ENCODE measurements at regions not wholly inside any gene's neighbourhood (a gene's known extent, or its start where the extent isn't known, plus 50 kb on each side); places are given as distances from the start of the nearest gene placed in this dataset.

DNA sequence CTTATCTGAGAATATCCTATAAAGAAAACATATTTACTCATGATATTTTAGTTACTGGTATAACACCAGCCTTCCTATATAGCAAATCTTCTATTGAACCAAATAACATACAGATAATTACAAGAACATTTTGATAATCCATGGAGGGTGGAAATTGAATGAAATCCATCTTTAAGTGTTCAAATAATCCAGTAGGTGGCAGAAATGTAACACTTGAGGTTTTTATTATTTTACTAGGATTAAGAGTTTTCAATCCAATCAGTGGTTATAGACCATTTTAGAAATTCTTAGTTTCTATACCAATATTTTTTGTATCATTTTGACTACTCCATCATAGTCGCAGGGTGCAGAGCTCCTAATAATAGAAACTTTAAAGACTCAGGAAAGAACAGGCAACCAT lies 101.9 kb upstream of the KCNH8 start:
- H3K4me1 ChIP-seq, result no peaks in the 10 kb centered on the region
- DNase-seq (ENCODE audit: low spot score in 2 of 2), result no peak
- TF ChIP-seq, protein P1, sequence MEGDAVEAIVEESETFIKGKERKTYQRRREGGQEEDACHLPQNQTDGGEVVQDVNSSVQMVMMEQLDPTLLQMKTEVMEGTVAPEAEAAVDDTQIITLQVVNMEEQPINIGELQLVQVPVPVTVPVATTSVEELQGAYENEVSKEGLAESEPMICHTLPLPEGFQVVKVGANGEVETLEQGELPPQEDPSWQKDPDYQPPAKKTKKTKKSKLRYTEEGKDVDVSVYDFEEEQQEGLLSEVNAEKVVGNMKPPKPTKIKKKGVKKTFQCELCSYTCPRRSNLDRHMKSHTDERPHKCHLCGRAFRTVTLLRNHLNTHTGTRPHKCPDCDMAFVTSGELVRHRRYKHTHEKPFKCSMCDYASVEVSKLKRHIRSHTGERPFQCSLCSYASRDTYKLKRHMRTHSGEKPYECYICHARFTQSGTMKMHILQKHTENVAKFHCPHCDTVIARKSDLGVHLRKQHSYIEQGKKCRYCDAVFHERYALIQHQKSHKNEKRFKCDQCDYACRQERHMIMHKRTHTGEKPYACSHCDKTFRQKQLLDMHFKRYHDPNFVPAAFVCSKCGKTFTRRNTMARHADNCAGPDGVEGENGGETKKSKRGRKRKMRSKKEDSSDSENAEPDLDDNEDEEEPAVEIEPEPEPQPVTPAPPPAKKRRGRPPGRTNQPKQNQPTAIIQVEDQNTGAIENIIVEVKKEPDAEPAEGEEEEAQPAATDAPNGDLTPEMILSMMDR (IDR thresholded peaks at IDR 0.05), result no peak
- TF ChIP-seq POLR2AphosphoS5 (IDR thresholded peaks at IDR 0.05) (no peak), POLR2A (IDR thresholded peaks at IDR 0.05) (no peak), EP300 (IDR thresholded peaks at IDR 0.05) (no peak)
- H3K4me3 ChIP-seq, result no peak overlapping the region
- no peaks in the 10 kb centered on the region for H3K27me3 ChIP-seq
- H3K9me3 ChIP-seq, result no peaks in the 10 kb centered on the region
- WGBS, result 84% methylated on average over 1 of the region's 1 CpG
- no peak overlapping the region for H3K27ac ChIP-seq
- H3K36me3 ChIP-seq, result no peaks in the 10 kb centered on the region

DNA sequence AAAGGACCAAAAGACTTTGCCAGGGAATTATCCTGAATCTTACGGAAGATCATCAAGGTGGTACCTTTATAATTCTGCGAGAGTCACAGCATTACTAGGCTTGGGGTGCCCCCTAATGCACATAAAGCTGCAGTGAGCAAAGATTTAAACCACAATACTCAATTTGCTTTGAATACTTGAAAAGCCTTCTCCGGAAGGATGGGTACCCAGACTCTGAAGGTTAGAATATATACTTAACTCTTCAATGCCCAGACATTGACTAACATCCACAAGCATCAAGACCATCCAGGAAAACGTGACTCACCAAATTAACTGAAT lies 117.8 kb upstream of the KCNH8 start:
- H3K9me3 ChIP-seq, result no peaks in the 10 kb centered on the region
- 53% methylated on average over 4 of the region's 4 CpGs for WGBS
- TF ChIP-seq POLR2AphosphoS5 (IDR thresholded peaks at IDR 0.05) (no peak), POLR2A (IDR thresholded peaks at IDR 0.05) (no peak), EP300 (IDR thresholded peaks at IDR 0.05) (no peak)
- TF ChIP-seq, protein P1 (IDR thresholded peaks at IDR 0.05), result no peak
- H3K36me3 ChIP-seq, result no peaks in the 10 kb centered on the region
- H3K4me1 ChIP-seq, result no peaks in the 10 kb centered on the region
- H3K27me3 ChIP-seq, result no peaks in the 10 kb centered on the region
- H3K4me3 ChIP-seq, result no peak overlapping the region
- DNase-seq (ENCODE audit: low spot score in 2 of 2), result no peak
- H3K27ac ChIP-seq, result no peak overlapping the region

DNA sequence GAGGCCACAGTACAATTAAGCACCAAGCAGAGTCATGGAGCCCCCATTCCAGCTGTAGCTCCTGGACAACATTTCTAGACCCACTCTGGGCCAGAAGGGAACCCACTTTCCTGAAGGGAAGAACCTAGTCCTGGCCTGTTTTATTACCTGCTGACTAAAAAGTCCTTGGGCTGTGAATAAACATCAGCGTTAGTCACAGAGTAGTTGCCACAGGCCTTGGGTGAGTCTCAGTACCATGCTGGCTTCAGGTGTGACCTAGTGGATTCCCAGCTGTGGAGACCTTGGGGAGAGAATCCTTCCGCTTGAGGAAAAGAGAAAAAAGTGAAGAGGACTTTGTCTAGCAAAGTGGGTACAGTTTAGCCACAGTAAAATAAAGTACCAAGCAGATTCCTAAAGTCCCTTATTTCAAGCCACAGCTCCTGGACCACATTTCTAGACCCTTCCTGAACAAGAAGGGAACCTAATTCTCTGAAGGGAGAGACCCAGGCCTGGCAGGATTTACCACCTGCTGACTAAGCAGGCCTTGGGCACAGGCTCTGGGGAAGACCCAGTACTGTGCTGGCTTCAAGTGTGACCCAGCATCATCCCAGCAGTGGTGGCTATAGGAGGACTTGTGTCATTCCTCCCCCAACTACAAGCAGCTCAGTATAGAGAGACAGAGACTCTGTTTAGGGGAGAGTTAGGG lies 118.3 kb upstream of the KCNH8 start:
- no peak overlapping the region for H3K4me3 ChIP-seq
- 66% methylated on average over 2 of the region's 2 CpGs for WGBS
- no peaks in the 10 kb centered on the region for H3K9me3 ChIP-seq
- no peaks in the 10 kb centered on the region for H3K27me3 ChIP-seq
- DNase-seq (ENCODE audit: low spot score in 2 of 2), result no peak
- H3K4me1 ChIP-seq, result no peaks in the 10 kb centered on the region
- H3K36me3 ChIP-seq, result no peaks in the 10 kb centered on the region
- TF ChIP-seq, protein P1 (IDR thresholded peaks at IDR 0.05), result no peak
- TF ChIP-seq POLR2AphosphoS5 (IDR thresholded peaks at IDR 0.05) (no peak), EP300 (IDR thresholded peaks at IDR 0.05) (no peak)
- no peak overlapping the region for H3K27ac ChIP-seq

DNA sequence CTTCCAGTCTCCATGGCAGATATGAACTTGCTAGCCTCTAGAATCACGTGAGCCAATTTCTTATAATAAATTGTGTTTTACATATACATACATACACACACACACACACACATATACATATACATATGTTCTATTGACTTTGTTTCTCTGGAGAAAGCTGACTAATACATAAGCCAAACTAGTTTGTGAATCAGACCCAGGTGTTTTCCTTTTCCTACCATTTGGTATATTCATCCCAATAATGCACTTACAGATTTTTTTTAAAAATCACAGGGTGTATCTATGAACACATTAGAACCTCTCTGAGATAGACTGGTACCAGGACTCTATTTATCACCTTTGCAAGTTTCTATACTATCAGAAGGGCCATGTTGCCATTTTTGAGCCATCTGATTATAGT lies 122.9 kb upstream of the KCNH8 start:
- no peaks in the 10 kb centered on the region for H3K36me3 ChIP-seq
- 64% methylated on average over 1 of the region's 1 CpG for WGBS

DNA sequence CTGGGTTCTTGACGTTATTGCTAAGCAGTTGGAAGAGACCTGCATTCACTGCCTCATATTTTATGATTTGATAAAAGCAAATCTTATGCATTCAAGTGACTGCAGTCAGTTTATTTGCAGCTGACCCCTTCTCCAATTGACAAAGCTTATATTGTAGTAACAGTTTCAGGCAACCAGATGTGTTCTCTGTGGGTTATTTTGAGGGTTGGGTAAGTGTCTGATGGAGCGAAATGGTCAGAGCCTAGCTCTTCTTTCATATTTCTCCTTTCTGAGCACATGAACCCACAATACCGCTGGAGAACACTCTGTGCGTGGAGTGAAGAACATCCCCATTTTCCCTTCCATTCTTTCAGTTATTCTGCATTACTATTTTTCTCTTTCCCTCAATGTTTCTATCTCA lies 125.8 kb upstream of the KCNH8 start:
- 72% methylated on average over 4 of the region's 4 CpGs for WGBS
- no peak overlapping the region for H3K27ac ChIP-seq
- H3K9me3 ChIP-seq, result no peaks in the 10 kb centered on the region
- no peak for DNase-seq (ENCODE audit: low spot score in 2 of 2)
- TF ChIP-seq POLR2A (IDR thresholded peaks at IDR 0.05) (no peak), POLR2AphosphoS5 (IDR thresholded peaks at IDR 0.05) (no peak), EP300 (IDR thresholded peaks at IDR 0.05) (no peak)
- TF ChIP-seq, protein P1 (IDR thresholded peaks at IDR 0.05), result no peak
- H3K4me1 ChIP-seq, result no peaks in the 10 kb centered on the region
- H3K4me3 ChIP-seq, result no peak overlapping the region
- H3K36me3 ChIP-seq, result no peaks in the 10 kb centered on the region
- no peaks in the 10 kb centered on the region for H3K27me3 ChIP-seq

More for the DNA sequence above, 122.9 kb upstream of the KCNH8 start:
- Histone ChIP-seq H3K27me3 (no peaks in the 10 kb centered on the region), H3K27ac (no peak overlapping the region), H3K4me3 (no peak overlapping the region), H3K4me1 (no peaks in the 10 kb centered on the region), H3K9me3 (no peaks in the 10 kb centered on the region)
- DNase-seq (ENCODE audit: low spot score in 2 of 2), result no peak
- TF ChIP-seq, protein P1 (IDR thresholded peaks at IDR 0.05), result no peak
- no peak for TF ChIP-seq POLR2AphosphoS5 (IDR thresholded peaks at IDR 0.05)
- TF ChIP-seq POLR2A (IDR thresholded peaks at IDR 0.05), result no peak
- no peak for TF ChIP-seq EP300 (IDR thresholded peaks at IDR 0.05)

Data from suprapubic skin (tissue), 4 donors.